ENCODE measurements at regions not wholly inside any gene's neighbourhood (a gene's known extent, or its start where the extent isn't known, plus 50 kb on each side); places are given as distances from the start of the nearest gene placed in this dataset.

GRCh38 chr21:17930093-17930492 lies 110.9 kb upstream of the C21orf91 start:
- TF ChIP-seq MAX (IDR thresholded peaks at IDR 0.05; ENCODE audit: low read depth, low read length) (no peak), MYC (IDR thresholded peaks at IDR 0.05; ENCODE audit: low read depth, low read length) (no peak), POLR2A (IDR thresholded peaks at IDR 0.05; ENCODE audit: extremely low read depth, insufficient read length) (no peak), CTCF (IDR thresholded peaks at IDR 0.05; ENCODE audit: low read depth, low read length) (no peak)
- H3K4me3 ChIP-seq (ENCODE audit: low read depth, low read length) = no peak overlapping the region
- DNase-seq (ENCODE audit: low read depth) = no peak

- no peak for TF ChIP-seq MYC (IDR thresholded peaks at IDR 0.05; ENCODE audit: low read depth, low read length)
- no peak for TF ChIP-seq POLR2A (IDR thresholded peaks at IDR 0.05; ENCODE audit: extremely low read depth, insufficient read length)
- TF ChIP-seq MAX (IDR thresholded peaks at IDR 0.05; ENCODE audit: low read depth, low read length) = no peak
- no peak for TF ChIP-seq CTCF (IDR thresholded peaks at IDR 0.05; ENCODE audit: low read depth, low read length)
- H3K4me3 ChIP-seq (ENCODE audit: low read depth, low read length) = no peak overlapping the region
- no peak for DNase-seq (ENCODE audit: low read depth)
These were observed 110.4 kb upstream of the C21orf91 start for GRCh38 chr21:17929510-17929909.

GRCh38 chr21:17925899-17926298 lies 106.7 kb upstream of the C21orf91 start:
- peak; percentile 20 for DNase-seq (ENCODE audit: low read depth)
- no peak overlapping the region for H3K4me3 ChIP-seq (ENCODE audit: low read depth, low read length)
- TF ChIP-seq CTCF (IDR thresholded peaks at IDR 0.05; ENCODE audit: low read depth, low read length) = peak; percentile 23
- TF ChIP-seq POLR2A (IDR thresholded peaks at IDR 0.05; ENCODE audit: extremely low read depth, insufficient read length) = no peak
- TF ChIP-seq MAX (IDR thresholded peaks at IDR 0.05; ENCODE audit: low read depth, low read length) = no peak
- no peak for TF ChIP-seq MYC (IDR thresholded peaks at IDR 0.05; ENCODE audit: low read depth, low read length)

- TF ChIP-seq CTCF (IDR thresholded peaks at IDR 0.05; ENCODE audit: low read depth, low read length) (peak; percentile 72), MYC (IDR thresholded peaks at IDR 0.05; ENCODE audit: low read depth, low read length) (no peak)
- H3K4me3 ChIP-seq (ENCODE audit: low read depth, low read length) = no peak overlapping the region
- DNase-seq (ENCODE audit: low read depth) = peak; percentile 61
These were observed 105.9 kb upstream of the C21orf91 start for GRCh38 chr21:17925000-17925610.

GRCh38 chr21:17921579-17922530 lies 102.7 kb upstream of the C21orf91 start:
- TF ChIP-seq CTCF (IDR thresholded peaks at IDR 0.05; ENCODE audit: low read depth, low read length) (no peak), MAX (IDR thresholded peaks at IDR 0.05; ENCODE audit: low read depth, low read length) (no peak), POLR2A (IDR thresholded peaks at IDR 0.05; ENCODE audit: extremely low read depth, insufficient read length) (no peak), MYC (IDR thresholded peaks at IDR 0.05; ENCODE audit: low read depth, low read length) (no peak)
- no peak for DNase-seq (ENCODE audit: low read depth)
- no peak overlapping the region for H3K4me3 ChIP-seq (ENCODE audit: low read depth, low read length)
